ENCODE measurements at regions not wholly inside any gene's neighbourhood (a gene's known extent, or its start where the extent isn't known, plus 50 kb on each side); places are given as distances from the start of the nearest gene placed in this dataset.

- peak; percentile 71 for DNase-seq
Observed at GRCh38 chr9:21565155-21565554, 83.0 kb upstream of the IFNE start.

- DNase-seq: no peak
Observed at GRCh38 chr9:21567926-21568325, 85.8 kb upstream of the IFNE start.

- no peak for DNase-seq
Observed at GRCh38 chr9:21568484-21568883, 86.4 kb upstream of the IFNE start.

GRCh38 chr9:21569721-21570120 lies 87.6 kb upstream of the IFNE start:
- no peak for DNase-seq

- no peak for DNase-seq
Observed at GRCh38 chr9:21570643-21571275, 88.6 kb upstream of the IFNE start.

- no peak for DNase-seq
Observed at GRCh38 chr9:21574261-21574660, 92.1 kb upstream of the IFNE start.

- DNase-seq: peak; percentile 96
Observed at GRCh38 chr9:21576331-21577189, 94.4 kb upstream of the IFNE start.

GRCh38 chr9:21579247-21579671 lies 97.1 kb upstream of the IFNE start:
- DNase-seq: peak; percentile 53

GRCh38 chr9:21579743-21580142 lies 97.6 kb upstream of the IFNE start:
- no peak for DNase-seq

- no peak for DNase-seq
Observed at GRCh38 chr9:21580636-21581378, 98.7 kb upstream of the IFNE start.

GRCh38 chr9:21583628-21584377 lies 101.7 kb upstream of the IFNE start:
- DNase-seq: no peak

GRCh38 chr9:21584890-21585289 lies 102.8 kb upstream of the IFNE start:
- DNase-seq: no peak

- peak; percentile 37 for DNase-seq
Observed at GRCh38 chr9:21585756-21586752, 103.9 kb upstream of the IFNE start.

GRCh38 chr9:21589344-21590056 lies 107.4 kb upstream of the IFNE start:
- DNase-seq: no peak

- DNase-seq: no peak
Observed at GRCh38 chr9:21590058-21590996, 108.2 kb upstream of the IFNE start.

- DNase-seq: peak; percentile 98
Observed at GRCh38 chr9:21591221-21592062, 109.3 kb upstream of the IFNE start.

GRCh38 chr9:21592063-21592338 lies 109.9 kb upstream of the IFNE start:
- no peak for DNase-seq

- no peak for DNase-seq
Observed at GRCh38 chr9:21597284-21597683, 115.2 kb upstream of the IFNE start.

GRCh38 chr9:21598749-21599148 lies 116.6 kb upstream of the IFNE start:
- DNase-seq: no peak
